ENCODE measurements at regions not wholly inside any gene's neighbourhood (a gene's known extent, or its start where the extent isn't known, plus 50 kb on each side); places are given as distances from the start of the nearest gene placed in this dataset.

GRCh38 chr12:127205781-127206555 lies 1061.0 kb upstream of the TMEM132C start:
- DNase-seq: peak in 1 of 5 donors; percentile 2
- intact Hi-C loops (cut with DNase I): no loop called here
- no peak overlapping the region for H3K4me3 ChIP-seq (ENCODE audit: low read length in 3 of 3)
- no peak for TF ChIP-seq CTCF (IDR thresholded peaks at IDR 0.05; ENCODE audit: borderline replicate concordance, extremely low read depth, insufficient read depth)
- no peaks in the 10 kb centered on the region for H3K27me3 ChIP-seq (ENCODE audit: control insufficient read depth, insufficient read depth, low read length)
- H3K9ac ChIP-seq (ENCODE audit: low read length in 3 of 3): no peak overlapping the region
- no peak for FAIRE-seq
- no peak overlapping the region for H3K27ac ChIP-seq (ENCODE audit: low read depth in 2 of 2, low read length in 2 of 2)
- no peaks in the 10 kb centered on the region for H3K4me1 ChIP-seq (ENCODE audit: control insufficient read depth in 2 of 3, insufficient read depth in 2 of 3, low read depth in 1 of 3, low read length in 3 of 3)
- H3K9me3 ChIP-seq (ENCODE audit: control insufficient read depth in 2 of 3, insufficient read depth in 1 of 3, low read length in 3 of 3): no peaks in the 10 kb centered on the region
- H3K36me3 ChIP-seq (ENCODE audit: control insufficient read depth in 2 of 3, insufficient read depth in 3 of 3, low read length in 3 of 3): no peaks in the 10 kb centered on the region

GRCh38 chr12:127209318-127209717 lies 1057.7 kb upstream of the TMEM132C start:
- no peak for FAIRE-seq
- no peaks in the 10 kb centered on the region for H3K9me3 ChIP-seq (ENCODE audit: control insufficient read depth in 2 of 3, insufficient read depth in 1 of 3, low read length in 3 of 3)
- no peak for DNase-seq
- H3K4me1 ChIP-seq (ENCODE audit: control insufficient read depth in 2 of 3, insufficient read depth in 2 of 3, low read depth in 1 of 3, low read length in 3 of 3): no peaks in the 10 kb centered on the region
- intact Hi-C loops (cut with DNase I): no loop called here
- no peak overlapping the region for H3K9ac ChIP-seq (ENCODE audit: low read length in 3 of 3)
- no peaks in the 10 kb centered on the region for H3K36me3 ChIP-seq (ENCODE audit: control insufficient read depth in 2 of 3, insufficient read depth in 3 of 3, low read length in 3 of 3)
- no peak overlapping the region for H3K27ac ChIP-seq (ENCODE audit: low read depth in 2 of 2, low read length in 2 of 2)
- H3K4me3 ChIP-seq (ENCODE audit: low read length in 3 of 3): no peak overlapping the region
- no peaks in the 10 kb centered on the region for H3K27me3 ChIP-seq (ENCODE audit: control insufficient read depth, insufficient read depth, low read length)
- TF ChIP-seq CTCF (IDR thresholded peaks at IDR 0.05; ENCODE audit: borderline replicate concordance, extremely low read depth, insufficient read depth): no peak

GRCh38 chr12:127214186-127214585 lies 1052.8 kb upstream of the TMEM132C start:
- Histone ChIP-seq H3K9me3 (ENCODE audit: control insufficient read depth in 2 of 3, insufficient read depth in 1 of 3, low read length in 3 of 3) (no peaks in the 10 kb centered on the region), H3K4me3 (ENCODE audit: low read length in 3 of 3) (no peak overlapping the region), H3K9ac (ENCODE audit: low read length in 3 of 3) (no peak overlapping the region), H3K27ac (ENCODE audit: low read depth in 2 of 2, low read length in 2 of 2) (no peak overlapping the region), H3K27me3 (ENCODE audit: control insufficient read depth, insufficient read depth, low read length) (no peaks in the 10 kb centered on the region), H3K4me1 (ENCODE audit: control insufficient read depth in 2 of 3, insufficient read depth in 2 of 3, low read depth in 1 of 3, low read length in 3 of 3) (no peaks in the 10 kb centered on the region), H3K36me3 (ENCODE audit: control insufficient read depth in 2 of 3, insufficient read depth in 3 of 3, low read length in 3 of 3) (no peaks in the 10 kb centered on the region)
- no peak for TF ChIP-seq CTCF (IDR thresholded peaks at IDR 0.05; ENCODE audit: borderline replicate concordance, extremely low read depth, insufficient read depth)
- no peak for DNase-seq
- intact Hi-C loops (cut with DNase I): no loop called here
- FAIRE-seq: no peak
